ENCODE measurements at regions not wholly inside any gene's neighbourhood (a gene's known extent, or its start where the extent isn't known, plus 50 kb on each side); places are given as distances from the start of the nearest gene placed in this dataset.
"Not testable (repeated sequence)": the region's sequence is repeated elsewhere in the genome, so short reads cannot be mapped to it uniquely, and the experiment has no call there.

- ChIA-PET POLR2A (no interaction called here), CTCF (no interaction called here)
- no peak for DNase-seq (ENCODE audit: extremely low spot score)
- no peak for TF ChIP-seq TARDBP (IDR thresholded peaks at IDR 0.05)
- TF ChIP-seq SUZ12 (IDR thresholded peaks at IDR 0.05): no peak
- no peak for TF ChIP-seq SP1 (IDR thresholded peaks at IDR 0.05)
- no peak for TF ChIP-seq ELF4 (IDR thresholded peaks at IDR 0.05)
- no peak for TF ChIP-seq PKNOX1 (IDR thresholded peaks at IDR 0.05)
- TF ChIP-seq ZNF384 (IDR thresholded peaks at IDR 0.05): no peak
- no peak for TF ChIP-seq BHLHE40 (IDR thresholded peaks at IDR 0.05; ENCODE audit: borderline replicate concordance)
- TF ChIP-seq CTBP1 (IDR thresholded peaks at IDR 0.05; ENCODE audit: borderline replicate concordance): no peak
- TF ChIP-seq L3MBTL2 (conservative IDR thresholded peaks at IDR 0.05): no peak
- no peak for TF ChIP-seq FOXA1 (IDR thresholded peaks at IDR 0.05)
- no peak for TF ChIP-seq FOXK2 (IDR thresholded peaks at IDR 0.05)
These were observed 73.3 kb upstream of the ALCAM start for GRCh38 chr3:105293441-105293840.

GRCh38 chr3:105296182-105296822 is 70.4 kb upstream of the ALCAM start:
- POLR2A ChIA-PET; CTCF ChIA-PET; DNase-seq (ENCODE audit: extremely low spot score): not testable (repeated sequence)

- ChIA-PET CTCF (no interaction called here), POLR2A (no interaction called here)
- no peak for TF ChIP-seq HDGF (IDR thresholded peaks at IDR 0.05; ENCODE audit: borderline replicate concordance)
- TF ChIP-seq L3MBTL2 (conservative IDR thresholded peaks at IDR 0.05): no peak
- TF ChIP-seq FOXA1 (IDR thresholded peaks at IDR 0.05): no peak
- no peak for TF ChIP-seq FOXM1 (IDR thresholded peaks at IDR 0.05; ENCODE audit: borderline replicate concordance)
- TF ChIP-seq ARNT (IDR thresholded peaks at IDR 0.05): no peak
- no peak for TF ChIP-seq TARDBP (IDR thresholded peaks at IDR 0.05)
- no peak for TF ChIP-seq PKNOX1 (IDR thresholded peaks at IDR 0.05)
- no peak for TF ChIP-seq ELF4 (IDR thresholded peaks at IDR 0.05)
- no peak for TF ChIP-seq SP1 (IDR thresholded peaks at IDR 0.05)
- TF ChIP-seq ZNF384 (IDR thresholded peaks at IDR 0.05): no peak
- TF ChIP-seq SUZ12 (IDR thresholded peaks at IDR 0.05): no peak
- TF ChIP-seq LEF1 (IDR thresholded peaks at IDR 0.05; ENCODE audit: borderline replicate concordance): no peak
- TF ChIP-seq NFRKB (IDR thresholded peaks at IDR 0.05): no peak
- TF ChIP-seq BHLHE40 (IDR thresholded peaks at IDR 0.05; ENCODE audit: borderline replicate concordance): no peak
- no peak for TF ChIP-seq CTBP1 (IDR thresholded peaks at IDR 0.05; ENCODE audit: borderline replicate concordance)
- TF ChIP-seq FOXK2 (IDR thresholded peaks at IDR 0.05): no peak
- no peak for DNase-seq (ENCODE audit: extremely low spot score)
These were observed 62.2 kb upstream of the ALCAM start for GRCh38 chr3:105304487-105304886.

GRCh38 chr3:105315144-105315543 is 51.6 kb upstream of the ALCAM start:
- ChIA-PET POLR2A (no interaction called here), CTCF (no interaction called here)
- TF ChIP-seq SP1 (IDR thresholded peaks at IDR 0.05) (no peak), CTBP1 (IDR thresholded peaks at IDR 0.05; ENCODE audit: borderline replicate concordance) (no peak), HDGF (IDR thresholded peaks at IDR 0.05; ENCODE audit: borderline replicate concordance) (no peak), LEF1 (IDR thresholded peaks at IDR 0.05; ENCODE audit: borderline replicate concordance) (no peak), SUZ12 (IDR thresholded peaks at IDR 0.05) (no peak), TARDBP (IDR thresholded peaks at IDR 0.05) (no peak)
- no peak for DNase-seq (ENCODE audit: extremely low spot score)

GRCh38 chr3:105315815-105316214 is 50.9 kb upstream of the ALCAM start:
- no peak for TF ChIP-seq SUZ12 (IDR thresholded peaks at IDR 0.05)
- no peak for TF ChIP-seq ARNT (IDR thresholded peaks at IDR 0.05)
- TF ChIP-seq NFRKB (IDR thresholded peaks at IDR 0.05): no peak
- no peak for TF ChIP-seq FOXM1 (IDR thresholded peaks at IDR 0.05; ENCODE audit: borderline replicate concordance)
- TF ChIP-seq TARDBP (IDR thresholded peaks at IDR 0.05): no peak
- no peak for TF ChIP-seq BHLHE40 (IDR thresholded peaks at IDR 0.05; ENCODE audit: borderline replicate concordance)
- no peak for TF ChIP-seq CTBP1 (IDR thresholded peaks at IDR 0.05; ENCODE audit: borderline replicate concordance)
- no peak for TF ChIP-seq SP1 (IDR thresholded peaks at IDR 0.05)
- TF ChIP-seq PKNOX1 (IDR thresholded peaks at IDR 0.05): no peak
- TF ChIP-seq ELF4 (IDR thresholded peaks at IDR 0.05): no peak
- no peak for TF ChIP-seq FOXK2 (IDR thresholded peaks at IDR 0.05)
- TF ChIP-seq FOXA1 (IDR thresholded peaks at IDR 0.05): no peak
- TF ChIP-seq LEF1 (IDR thresholded peaks at IDR 0.05; ENCODE audit: borderline replicate concordance): no peak
- no peak for TF ChIP-seq L3MBTL2 (conservative IDR thresholded peaks at IDR 0.05)
- TF ChIP-seq HDGF (IDR thresholded peaks at IDR 0.05; ENCODE audit: borderline replicate concordance): no peak
- no peak for TF ChIP-seq ZNF384 (IDR thresholded peaks at IDR 0.05)
- ChIA-PET POLR2A (no interaction called here), CTCF (no interaction called here)
- DNase-seq (ENCODE audit: extremely low spot score): no peak

- ChIA-PET POLR2A (no interaction called here), CTCF (no interaction called here)
- no peak for DNase-seq (ENCODE audit: extremely low spot score)
- TF ChIP-seq FOXA1 (IDR thresholded peaks at IDR 0.05) (no peak), HDGF (IDR thresholded peaks at IDR 0.05; ENCODE audit: borderline replicate concordance) (no peak), BHLHE40 (IDR thresholded peaks at IDR 0.05; ENCODE audit: borderline replicate concordance) (no peak), ZNF384 (IDR thresholded peaks at IDR 0.05) (no peak), ELF4 (IDR thresholded peaks at IDR 0.05) (no peak), SUZ12 (IDR thresholded peaks at IDR 0.05) (no peak), FOXK2 (IDR thresholded peaks at IDR 0.05) (no peak), SP1 (IDR thresholded peaks at IDR 0.05) (no peak), ARNT (IDR thresholded peaks at IDR 0.05) (no peak), L3MBTL2 (conservative IDR thresholded peaks at IDR 0.05) (no peak), CTBP1 (IDR thresholded peaks at IDR 0.05; ENCODE audit: borderline replicate concordance) (no peak), TARDBP (IDR thresholded peaks at IDR 0.05) (no peak), FOXM1 (IDR thresholded peaks at IDR 0.05; ENCODE audit: borderline replicate concordance) (no peak), PKNOX1 (IDR thresholded peaks at IDR 0.05) (no peak), NFRKB (IDR thresholded peaks at IDR 0.05) (no peak), LEF1 (IDR thresholded peaks at IDR 0.05; ENCODE audit: borderline replicate concordance) (no peak)
These were observed 50.4 kb upstream of the ALCAM start for GRCh38 chr3:105316331-105316730.

Data from HEK293T (cell line).